Spleen (tissue), 11 donors: ENCODE measurements at regions not wholly inside any gene's neighbourhood (a gene's known extent, or its start where the extent isn't known, plus 50 kb on each side); places are given as distances from the start of the nearest gene placed in this dataset.

Experiments used
- DNase-seq: peaks from one replicate; pipeline ENCODE4 v3.0.0-alpha.2; 2020
- H3K27ac ChIP-seq, 8 donors: fragments of 200-600 bp; sonication (generic) in 7 of 8; 1 replicate in 4 of 8; 2 replicates in 4 of 8; pipeline versions ENCODE4 v1.5.0 to v1.8.0; 2016 to 2021; ENCODE audit warnings: inconsistent platforms in 4 of 8, mild to moderate bottlenecking in 4 of 8, moderate library complexity in 1 of 8
- H3K27me3 ChIP-seq, 7 donors: fragments of 200-600 bp; sonication (generic) in 6 of 7; replicated peaks in 1 of 7; 1 replicate in 4 of 7; 2 replicates in 3 of 7; pipeline versions ENCODE4 v1.5.0 to v1.8.0; 2016 to 2021; ENCODE audit warnings: inconsistent platforms in 3 of 7, mild to moderate bottlenecking in 1 of 7
- H3K36me3 ChIP-seq, 6 donors: fragments of 200-600 bp; sonication (generic) in 5 of 6; 1 replicate in 4 of 6; 2 replicates in 2 of 6; pipeline versions ENCODE4 v1.5.0 to v1.8.0; 2016 to 2021; ENCODE audit warnings: inconsistent platforms in 2 of 6
- H3K4me1 ChIP-seq, 6 donors: fragments of 200-600 bp; sonication (generic) in 5 of 6; 1 replicate in 3 of 6; 2 replicates in 3 of 6; pipeline versions ENCODE4 v1.5.0 to v1.8.0; 2016 to 2021; ENCODE audit warnings: inconsistent platforms in 3 of 6
- H3K4me3 ChIP-seq, 8 donors: fragments of 200-600 bp; sonication (generic) in 7 of 8; 1 replicate in 4 of 8; 2 replicates in 4 of 8; pipeline versions ENCODE4 v1.5.0 to v1.8.0; 2016 to 2021; ENCODE audit warnings: inconsistent platforms in 4 of 8, mild to moderate bottlenecking in 4 of 8, moderate library complexity in 2 of 8
- H3K9me3 ChIP-seq, 8 donors: fragments of 200-600 bp; sonication (generic) in 7 of 8; 1 replicate in 4 of 8; 2 replicates in 4 of 8; pipeline versions ENCODE4 v1.5.0 to v1.8.0; 2016 to 2021; ENCODE audit warnings: inconsistent platforms in 4 of 8
- POLR2A ChIP-seq, 3 donors: fragments of 450-650 bp; IDR thresholded peaks; one replicate each; pipeline ENCODE4 v1.5.1; 2017; ENCODE audit warnings: antibody characterized with exemption in 3 of 3, mild to moderate bottlenecking in 1 of 3
- POLR2AphosphoS5 ChIP-seq, 3 donors: sonication (generic); formaldehyde crosslinking; IDR thresholded peaks; one replicate each; pipeline ENCODE4 v1.5.1; 2017; ENCODE audit warnings: antibody characterized with exemption in 3 of 3
- WGBS, 5 donors: extraction: QIAGEN DNeasy Blood & Tissue Kit in 3 of 5; methylation state at CpG; one replicate each; pipeline versions ENCODE4 v1.1.5 to v1.1.7; 2013 to 2018; 5-methylcytosine and 5-hydroxymethylcytosine counted together
- intact Hi-C: fragments of 100-400 bp; cut with DNase I; formaldehyde crosslinking; loops from one replicate; pipeline ENCODE4 v1.15.0; 2023; ENCODE audit warnings: low total_unique reads
- TF ChIP-seq, protein P1 (sequence below), 11 experiments: fragments of 200-600 bp in 7 of 11; fragments of 450-650 bp in 4 of 11; sonication (generic) in 4 of 11; IDR thresholded peaks in 8 of 11; conservative IDR thresholded peaks in 3 of 11; 1 replicate in 7 of 11; 2 replicates in 4 of 11; pipeline versions ENCODE4 v1.4.0 to v1.8.0; 2016 to 2021; ENCODE audit warnings: antibody characterized with exemption in 11 of 11, inconsistent platforms in 4 of 11, mild to moderate bottlenecking in 1 of 11
- donor health status: healthy with polysubstance abuse.
- donor health status: DM: no; HTN: no; CAD: no; lungs with moderate emphysema.
- donor health status: DM: no; HTN: no; CAD: no.
- donor health status: Bipolar disorder and iron deficiency.
- donor health status: healthy.
- donor health status: DM: no; HTN: no; CAD: no.
- donor health status: DM: yes; HTN: yes; CAD: no.

GRCh38 chr6:168728056-168728455, 287.1 kb downstream of the SMOC2 start:
- no peak for DNase-seq
- intact Hi-C loops: no loop called here
- TF ChIP-seq POLR2A (IDR thresholded peaks at IDR 0.05) (no peak), POLR2AphosphoS5 (IDR thresholded peaks at IDR 0.05) (no peak)
- TF ChIP-seq, protein P1, sequence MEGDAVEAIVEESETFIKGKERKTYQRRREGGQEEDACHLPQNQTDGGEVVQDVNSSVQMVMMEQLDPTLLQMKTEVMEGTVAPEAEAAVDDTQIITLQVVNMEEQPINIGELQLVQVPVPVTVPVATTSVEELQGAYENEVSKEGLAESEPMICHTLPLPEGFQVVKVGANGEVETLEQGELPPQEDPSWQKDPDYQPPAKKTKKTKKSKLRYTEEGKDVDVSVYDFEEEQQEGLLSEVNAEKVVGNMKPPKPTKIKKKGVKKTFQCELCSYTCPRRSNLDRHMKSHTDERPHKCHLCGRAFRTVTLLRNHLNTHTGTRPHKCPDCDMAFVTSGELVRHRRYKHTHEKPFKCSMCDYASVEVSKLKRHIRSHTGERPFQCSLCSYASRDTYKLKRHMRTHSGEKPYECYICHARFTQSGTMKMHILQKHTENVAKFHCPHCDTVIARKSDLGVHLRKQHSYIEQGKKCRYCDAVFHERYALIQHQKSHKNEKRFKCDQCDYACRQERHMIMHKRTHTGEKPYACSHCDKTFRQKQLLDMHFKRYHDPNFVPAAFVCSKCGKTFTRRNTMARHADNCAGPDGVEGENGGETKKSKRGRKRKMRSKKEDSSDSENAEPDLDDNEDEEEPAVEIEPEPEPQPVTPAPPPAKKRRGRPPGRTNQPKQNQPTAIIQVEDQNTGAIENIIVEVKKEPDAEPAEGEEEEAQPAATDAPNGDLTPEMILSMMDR (IDR thresholded peaks at IDR 0.05 in 8 of 11, conservative IDR thresholded peaks at IDR 0.05 in 3 of 11): no peak
- Histone ChIP-seq H3K27ac (no peak overlapping the region), H3K27me3 (peaks cover 0 to 4% (median 0%) of the 10 kb centered on the region in 7 donors), H3K36me3 (no peaks in the 10 kb centered on the region), H3K4me3 (no peak overlapping the region), H3K4me1 (no peaks in the 10 kb centered on the region), H3K9me3 (peaks cover 0 to 8% (median 3%) of the 10 kb centered on the region in 8 donors)
- WGBS, 5 donors: 74 to 96% (median 88%) methylated on average over 2 of the region's 2 CpGs

GRCh38 chr6:168726312-168726856, 285.4 kb downstream of the SMOC2 start:
- no peak for TF ChIP-seq POLR2A (IDR thresholded peaks at IDR 0.05)
- no peak for TF ChIP-seq POLR2AphosphoS5 (IDR thresholded peaks at IDR 0.05)
- TF ChIP-seq, protein P1 (IDR thresholded peaks at IDR 0.05 in 8 of 11, conservative IDR thresholded peaks at IDR 0.05 in 3 of 11): no peak
- Histone ChIP-seq H3K27ac (no peak overlapping the region), H3K9me3 (peaks cover 0 to 8% (median 3%) of the 10 kb centered on the region in 8 donors), H3K4me1 (no peaks in the 10 kb centered on the region), H3K4me3 (no peak overlapping the region), H3K36me3 (no peaks in the 10 kb centered on the region), H3K27me3 (peaks cover 0 to 4% (median 0%) of the 10 kb centered on the region in 7 donors)
- no peak for DNase-seq
- WGBS, 5 donors: 88 to 95% (median 91%) methylated on average over 12 of the region's 12 CpGs
- intact Hi-C loops: no loop called here

GRCh38 chr6:168725802-168726201, 284.8 kb downstream of the SMOC2 start:
- Histone ChIP-seq H3K4me3 (no peak overlapping the region), H3K9me3 (peaks cover 0 to 8% (median 3%) of the 10 kb centered on the region in 8 donors), H3K27me3 (peaks cover 0 to 4% (median 0%) of the 10 kb centered on the region in 7 donors), H3K36me3 (no peaks in the 10 kb centered on the region), H3K4me1 (no peaks in the 10 kb centered on the region), H3K27ac (no peak overlapping the region)
- peak; percentile 62 for DNase-seq
- WGBS, 5 donors: 60 to 71% (median 63%) methylated on average over 12 of the region's 12 CpGs
- intact Hi-C loops: no loop called here
- TF ChIP-seq, protein P1 (IDR thresholded peaks at IDR 0.05 in 8 of 11, conservative IDR thresholded peaks at IDR 0.05 in 3 of 11): no peak

- TF ChIP-seq, protein P1 (IDR thresholded peaks at IDR 0.05 in 8 of 11, conservative IDR thresholded peaks at IDR 0.05 in 3 of 11): no peak
- TF ChIP-seq POLR2A (IDR thresholded peaks at IDR 0.05) (no peak), POLR2AphosphoS5 (IDR thresholded peaks at IDR 0.05) (no peak)
- H3K9me3 ChIP-seq: peaks cover 0 to 8% (median 3%) of the 10 kb centered on the region in 8 donors
- no peak overlapping the region for H3K4me3 ChIP-seq
- no peak for DNase-seq
- H3K4me1 ChIP-seq: no peaks in the 10 kb centered on the region
- no peaks in the 10 kb centered on the region for H3K36me3 ChIP-seq
- 72 to 86% (median 83%) methylated on average over 9 to 10 of the region's 10 CpGs for WGBS, 5 donors
- intact Hi-C loops: no loop called here
- no peak overlapping the region for H3K27ac ChIP-seq
- peaks cover 0 to 4% (median 0%) of the 10 kb centered on the region in 7 donors for H3K27me3 ChIP-seq
Measured at GRCh38 chr6:168724669-168725570, 283.9 kb downstream of the SMOC2 start.
